WERI-Rb-1 (cell line): ENCODE measurements at regions not wholly inside any gene's neighbourhood (a gene's known extent, or its start where the extent isn't known, plus 50 kb on each side); places are given as distances from the start of the nearest gene placed in this dataset.
A peak's percentile ranks its signal among the peaks of the same experiment; 100 is the strongest.
"Not testable (repeated sequence)": the region's sequence is repeated elsewhere in the genome, so short reads cannot be mapped to it uniquely, and the experiment has no call there.

ENCODE experiments used
- DNase-seq: peaks from one replicate; pipeline ENCODE4 v3.0.0-alpha.2; 2020
- H3K27ac ChIP-seq: fragments of 250-450 bp; sonication (Bioruptor Pico); 2 replicates; pipeline ENCODE4 v1.5.1; 2020; ENCODE audit warnings: mild to moderate bottlenecking, moderate library complexity
- H3K27me3 ChIP-seq: fragments of 250-450 bp; sonication (Bioruptor Pico); 2 replicates; pipeline ENCODE4 v1.5.1; 2021; ENCODE audit warnings: mild to moderate bottlenecking, low read depth, moderate library complexity; ENCODE audit not compliant: insufficient read depth, severe bottlenecking
- H3K36me3 ChIP-seq: fragments of 250-450 bp; sonication (Bioruptor Pico); 2 replicates; pipeline ENCODE4 v1.5.1; 2020; ENCODE audit warnings: mild to moderate bottlenecking, moderate library complexity
- H3K4me3 ChIP-seq: 2 replicates; pipeline ENCODE4 v1.5.1; 2011; ENCODE audit warnings: low read depth, mild to moderate bottlenecking, control low read depth, low read length
- H3K9me3 ChIP-seq: fragments of 250-450 bp; sonication (Bioruptor Pico); 2 replicates; pipeline ENCODE4 v1.5.1; 2021; ENCODE audit warnings: mild to moderate bottlenecking, moderate library complexity; ENCODE audit not compliant: severe bottlenecking
- TF ChIP-seq, protein P1 (sequence below): IDR thresholded peaks from 2 replicates; pipeline ENCODE4 v1.5.1; 2011; ENCODE audit warnings: low read depth, mild to moderate bottlenecking, control low read depth, inconsistent platforms, low read length

DNA sequence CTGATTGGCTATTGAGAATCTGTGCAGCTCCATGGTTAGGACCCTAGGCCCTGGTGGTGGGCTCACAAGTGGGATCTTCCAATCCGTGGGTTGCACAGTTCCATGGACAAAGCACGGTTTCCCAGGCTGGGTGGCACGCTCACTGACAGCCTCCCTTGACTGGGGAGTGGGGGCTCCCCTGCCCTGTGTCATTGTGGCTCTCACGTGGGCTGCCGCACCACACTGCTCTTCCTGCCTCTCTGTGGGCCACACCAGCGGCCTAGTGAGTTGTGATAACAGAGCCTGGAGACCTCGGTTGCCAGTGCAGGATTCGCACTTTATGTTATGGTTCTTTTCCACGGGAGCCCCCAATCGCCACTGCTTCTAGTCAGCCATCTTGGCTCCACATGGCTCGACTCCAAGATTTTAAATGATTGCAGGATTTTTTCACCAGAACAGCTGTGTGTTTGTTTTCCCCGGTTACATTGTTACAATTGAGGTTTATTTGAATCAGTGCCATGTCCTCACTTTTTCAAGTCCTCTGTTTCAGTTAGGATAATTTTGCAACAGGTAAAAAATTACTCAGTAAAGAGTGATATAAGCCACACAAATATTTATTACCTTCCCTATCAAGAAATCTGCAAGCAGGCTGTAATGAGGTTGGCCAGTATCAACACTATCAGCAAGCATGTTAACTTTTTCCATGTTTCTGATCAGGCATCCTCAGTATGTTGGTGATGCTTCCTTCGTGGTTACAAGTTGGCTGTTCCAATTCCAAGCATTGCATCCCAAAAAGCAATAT is 253.8 kb downstream of the ZNF608 start:
- H3K4me3 ChIP-seq, result no peak overlapping the region
- H3K27me3 ChIP-seq, result no peaks in the 10 kb centered on the region
- no peak for DNase-seq
- no peaks in the 10 kb centered on the region for H3K36me3 ChIP-seq
- peaks cover 6% of the 10 kb centered on the region for H3K9me3 ChIP-seq
- TF ChIP-seq, protein P1, sequence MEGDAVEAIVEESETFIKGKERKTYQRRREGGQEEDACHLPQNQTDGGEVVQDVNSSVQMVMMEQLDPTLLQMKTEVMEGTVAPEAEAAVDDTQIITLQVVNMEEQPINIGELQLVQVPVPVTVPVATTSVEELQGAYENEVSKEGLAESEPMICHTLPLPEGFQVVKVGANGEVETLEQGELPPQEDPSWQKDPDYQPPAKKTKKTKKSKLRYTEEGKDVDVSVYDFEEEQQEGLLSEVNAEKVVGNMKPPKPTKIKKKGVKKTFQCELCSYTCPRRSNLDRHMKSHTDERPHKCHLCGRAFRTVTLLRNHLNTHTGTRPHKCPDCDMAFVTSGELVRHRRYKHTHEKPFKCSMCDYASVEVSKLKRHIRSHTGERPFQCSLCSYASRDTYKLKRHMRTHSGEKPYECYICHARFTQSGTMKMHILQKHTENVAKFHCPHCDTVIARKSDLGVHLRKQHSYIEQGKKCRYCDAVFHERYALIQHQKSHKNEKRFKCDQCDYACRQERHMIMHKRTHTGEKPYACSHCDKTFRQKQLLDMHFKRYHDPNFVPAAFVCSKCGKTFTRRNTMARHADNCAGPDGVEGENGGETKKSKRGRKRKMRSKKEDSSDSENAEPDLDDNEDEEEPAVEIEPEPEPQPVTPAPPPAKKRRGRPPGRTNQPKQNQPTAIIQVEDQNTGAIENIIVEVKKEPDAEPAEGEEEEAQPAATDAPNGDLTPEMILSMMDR, result no peak
- H3K27ac ChIP-seq, result no peak overlapping the region

DNA sequence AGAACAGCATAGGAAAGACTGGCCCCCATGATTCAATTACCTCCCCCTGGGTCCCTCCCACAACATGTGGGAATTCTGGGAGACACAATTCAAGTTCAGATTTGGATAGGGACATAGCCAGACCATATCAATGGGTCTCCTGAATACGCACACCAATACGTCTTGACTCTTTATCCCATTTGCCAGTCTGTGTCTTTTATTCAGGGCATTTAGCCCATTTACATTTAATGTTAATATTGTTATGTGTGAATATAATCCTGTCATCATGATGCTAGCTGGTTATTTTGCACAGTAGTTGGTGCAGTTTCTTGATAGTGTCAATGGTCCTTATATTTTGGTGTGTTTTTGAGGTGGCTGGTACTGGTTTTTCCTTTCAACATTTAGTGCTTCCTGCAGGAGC is 256.1 kb downstream of the ZNF608 start:
- H3K27me3 ChIP-seq, H3K27ac ChIP-seq, H3K36me3 ChIP-seq, H3K4me3 ChIP-seq, DNase-seq, H3K9me3 ChIP-seq: not testable (repeated sequence)

DNA sequence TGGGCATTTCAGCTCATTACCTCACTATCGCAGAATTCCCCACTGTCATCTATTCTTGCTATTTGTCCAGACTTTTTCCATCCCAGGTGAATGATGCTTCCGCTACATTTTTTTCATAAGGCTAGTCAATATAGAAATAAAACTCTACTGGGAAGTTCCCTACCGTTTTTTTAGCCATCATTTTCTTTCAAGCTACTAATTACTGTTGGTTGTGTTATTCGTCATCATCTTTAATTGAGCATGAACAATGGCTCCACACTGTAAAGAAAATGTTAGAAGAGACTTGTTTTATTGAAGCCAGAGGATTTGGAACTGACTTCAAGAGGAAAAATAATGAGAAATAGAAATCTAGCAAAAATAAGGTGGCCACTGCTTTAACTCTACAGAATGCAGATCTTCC is 265.0 kb downstream of the ZNF608 start:
- no peak overlapping the region for H3K27ac ChIP-seq

DNA sequence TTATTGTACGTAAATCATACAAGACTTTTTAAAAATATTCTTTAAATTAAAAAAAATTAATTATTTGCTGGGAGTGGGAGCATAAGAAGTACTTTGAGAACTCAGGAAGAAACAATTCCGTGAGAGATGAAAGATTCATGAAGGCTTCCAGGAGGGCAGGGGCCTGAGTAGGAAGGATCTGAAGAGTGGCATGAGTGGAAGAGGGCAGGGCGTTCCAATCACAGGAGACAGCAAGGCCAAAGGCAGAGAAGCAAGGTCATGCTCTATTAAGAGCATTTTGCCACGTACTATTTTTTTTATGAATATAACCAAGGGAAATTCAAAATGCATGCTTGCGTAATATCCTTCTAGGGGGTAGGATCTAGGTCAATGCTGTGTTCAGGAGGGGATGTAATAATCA is 265.5 kb downstream of the ZNF608 start:
- Histone ChIP-seq H3K4me3 (no peak overlapping the region), H3K27ac (no peak overlapping the region), H3K27me3 (no peaks in the 10 kb centered on the region), H3K9me3 (no peaks in the 10 kb centered on the region), H3K36me3 (no peaks in the 10 kb centered on the region)
- TF ChIP-seq, protein P1, result no peak
- no peak for DNase-seq

More for the DNA sequence above, 265.0 kb downstream of the ZNF608 start:
- no peak overlapping the region for H3K4me3 ChIP-seq
- H3K36me3 ChIP-seq, result no peaks in the 10 kb centered on the region
- no peaks in the 10 kb centered on the region for H3K27me3 ChIP-seq
- no peaks in the 10 kb centered on the region for H3K9me3 ChIP-seq
- TF ChIP-seq, protein P1, result no peak
- no peak for DNase-seq

DNA sequence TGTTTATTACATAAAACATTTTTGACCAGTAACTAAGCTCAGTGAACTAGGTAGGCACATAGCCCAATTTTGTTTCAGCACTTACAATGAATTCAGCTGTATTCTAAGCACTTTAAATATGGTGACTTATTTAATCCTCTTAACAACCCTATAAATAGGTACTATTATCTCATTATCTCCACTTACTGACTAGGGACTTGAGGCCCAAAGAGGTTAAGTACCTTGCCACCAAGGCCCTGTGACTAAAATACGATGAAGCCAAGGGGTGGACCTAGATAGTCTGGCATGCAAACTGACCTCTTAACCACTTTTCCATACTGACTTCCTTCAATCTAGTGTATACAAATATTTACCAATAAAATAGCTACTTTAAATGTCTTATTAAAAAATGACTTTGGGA is 266.4 kb downstream of the ZNF608 start:
- Histone ChIP-seq H3K27me3 (no peaks in the 10 kb centered on the region), H3K4me3 (no peak overlapping the region), H3K9me3 (no peaks in the 10 kb centered on the region), H3K36me3 (no peaks in the 10 kb centered on the region), H3K27ac (no peak overlapping the region)
- TF ChIP-seq, protein P1, result no peak
- peak; percentile 35 for DNase-seq

DNA sequence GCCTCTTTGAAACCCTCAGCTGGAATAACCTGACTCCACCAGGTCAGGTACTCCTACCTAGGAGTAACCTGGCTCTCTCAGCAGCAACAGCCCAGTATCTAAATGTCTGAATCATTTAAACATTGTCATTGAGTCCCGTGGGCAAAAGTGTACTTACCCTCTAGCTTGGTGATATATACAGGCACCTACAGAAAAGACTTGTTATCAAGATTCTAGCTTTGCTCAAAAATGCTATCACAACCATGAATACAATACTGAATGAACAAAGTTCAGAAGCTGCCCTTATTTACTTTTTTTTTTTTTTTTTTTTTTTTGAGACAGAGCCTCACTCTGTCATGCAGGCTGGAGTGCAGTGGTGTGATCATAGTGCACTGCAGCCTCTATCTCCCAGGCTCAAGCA is 268.2 kb downstream of the ZNF608 start:
- H3K4me3 ChIP-seq, result no peak overlapping the region
- no peaks in the 10 kb centered on the region for H3K27me3 ChIP-seq
- no peaks in the 10 kb centered on the region for H3K36me3 ChIP-seq
- no peaks in the 10 kb centered on the region for H3K9me3 ChIP-seq
- no peak overlapping the region for H3K27ac ChIP-seq
- TF ChIP-seq, protein P1, result no peak
- no peak for DNase-seq
